PC-3 (cell line): ENCODE measurements at regions not wholly inside any gene's neighbourhood (a gene's known extent, or its start where the extent isn't known, plus 50 kb on each side); places are given as distances from the start of the nearest gene placed in this dataset.

Experiments
- ATAC-seq: fragments of 200-7000 bp; cut with Tn5 transposase; 2 replicates; pipeline ENCODE4 v1.9.1; 2020; ENCODE audit warnings: mild to moderate bottlenecking, moderate library complexity
- BruUV-seq: library from RNA; stranded (reverse); fragments of 400-500 nt; replicated peaks from 2 replicates; lab custom pipeline; 2021; lab: Mats Ljungman, UMichigan
- CTCF ChIA-PET: fragments of 300-600 bp; sonication (Branson Sonifier 250); formaldehyde crosslinking; loops from one replicate; lab custom pipeline; 2022; ENCODE audit warnings: antibody characterized with exemption; lab: Charles Lee
- POLR2A ChIA-PET: fragments of 300-600 bp; sonication (Branson Sonifier 250); formaldehyde crosslinking; loops from one replicate; lab custom pipeline; 2022; ENCODE audit warnings: antibody characterized with exemption; ENCODE audit not compliant: unreplicated experiment; lab: Charles Lee
- DNase-seq: peaks from one replicate; pipeline ENCODE4 v3.0.0-alpha.2; 2015
- H2AFZ ChIP-seq: fragments of 300-600 bp; sonication (generic); 2 replicates; pipeline ENCODE4 v1.6.0; 2016; ENCODE audit warnings: antibody characterized with exemption, low read length
- H3F3A ChIP-seq: fragments of 300-600 bp; sonication (generic); one replicate; pipeline ENCODE4 v1.6.0; 2017; ENCODE audit warnings: antibody characterized with exemption, low read length, control low read depth, mild to moderate bottlenecking; ENCODE audit not compliant: unreplicated experiment
- H3K27ac ChIP-seq: fragments of 300-600 bp; sonication (generic); 2 replicates; pipeline ENCODE4 v1.5.1; 2016; ENCODE audit warnings: mild to moderate bottlenecking, low read length
- H3K27me3 ChIP-seq: fragments of 300-600 bp; sonication (generic); 2 replicates; pipeline ENCODE4 v1.6.1; 2016; ENCODE audit warnings: low read length, mixed read lengths
- H3K36me3 ChIP-seq: fragments of 300-600 bp; sonication (generic); 2 replicates; pipeline ENCODE4 v1.6.1; 2016; ENCODE audit warnings: low read depth, mixed run types, low read length, mixed read lengths
- H3K4me1 ChIP-seq: fragments of 300-600 bp; sonication (generic); 2 replicates; pipeline ENCODE4 v1.5.1; 2016; ENCODE audit warnings: low read length; ENCODE audit not compliant: insufficient read depth
- H3K4me2 ChIP-seq: fragments of 300-600 bp; sonication (generic); 2 replicates; pipeline ENCODE4 v1.6.0; 2016; ENCODE audit warnings: low read length
- H3K4me3 ChIP-seq: fragments of 300-600 bp; sonication (generic); 2 replicates; pipeline ENCODE4 v1.5.1; 2016; ENCODE audit warnings: mild to moderate bottlenecking, low read length, mixed read lengths
- H3K79me2 ChIP-seq: fragments of 300-600 bp; sonication (generic); 2 replicates; pipeline ENCODE4 v1.6.1; 2017; ENCODE audit warnings: low read length, mixed read lengths
- H3K9ac ChIP-seq: fragments of 300-600 bp; sonication (generic); 2 replicates; pipeline ENCODE4 v1.6.0; 2016; ENCODE audit warnings: mild to moderate bottlenecking, low read length
- H3K9me2 ChIP-seq: fragments of 300-600 bp; sonication (generic); replicated peaks from 2 replicates; pipeline ENCODE4 v1.6.1; 2016; ENCODE audit warnings: mixed run types, low read length, mixed read lengths
- H3K9me3 ChIP-seq: fragments of 300-600 bp; sonication (generic); 2 replicates; pipeline ENCODE4 v1.6.1; 2016; ENCODE audit warnings: low read length, mixed read lengths
- H4K20me1 ChIP-seq: fragments of 300-600 bp; sonication (generic); 2 replicates; pipeline ENCODE4 v1.6.1; 2016; ENCODE audit warnings: low read length, mixed read lengths
- CTCF ChIP-seq: fragments of 300-600 bp; sonication (generic); conservative IDR thresholded peaks from 2 replicates; pipeline ENCODE4 v1.5.1; 2017; ENCODE audit warnings: antibody characterized with exemption, low read depth, mild to moderate bottlenecking, low read length
- EZH2 ChIP-seq: fragments of 300-600 bp; sonication (generic); IDR thresholded peaks from one replicate; pipeline ENCODE4 v1.6.1; 2017; ENCODE audit warnings: antibody characterized with exemption, mild to moderate bottlenecking, low read length; ENCODE audit not compliant: unreplicated experiment
- EZH2phosphoT487 ChIP-seq: fragments of 300-600 bp; sonication (generic); IDR thresholded peaks from 2 replicates; pipeline ENCODE4 v1.6.1; 2018; ENCODE audit warnings: mild to moderate bottlenecking, antibody characterized with exemption, low read length, borderline replicate concordance
- intact Hi-C: fragments of 100-400 bp; cut with micrococcal nuclease; formaldehyde crosslinking; loops from 2 replicates; pipeline ENCODE4 v1.9.0; 2023

GRCh38 chr5:171632616-171633015 is 153.0 kb upstream of the SMIM23 start:
- no peaks in the 10 kb centered on the region for H3K9me3 ChIP-seq
- no peak overlapping the region for H3K9ac ChIP-seq
- ATAC-seq (no peak), DNase-seq (no peak)
- 0 out of 2 replicates have a peak, but pooled peaks cover 5% of the 10 kb centered on the region for H3K4me1 ChIP-seq
- no peaks in the 10 kb centered on the region for H3K9me2 ChIP-seq
- H3K79me2 ChIP-seq, result no peaks in the 10 kb centered on the region
- no peak overlapping the region for H3K4me3 ChIP-seq
- no TSS peak for BruUV-seq
- TF ChIP-seq CTCF, result no peak
- no peak for TF ChIP-seq EZH2phosphoT487
- TF ChIP-seq EZH2, result no peak
- no peaks in the 10 kb centered on the region for H3F3A ChIP-seq
- ChIA-PET POLR2A (no interaction called here), CTCF (interaction anchor here (0.6 kb wide), 1 partner anchor 423 kb away, joined by 5 read pairs; no protein-coding TSS in a partner anchor)
- H3K27me3 ChIP-seq, result peaks cover 45% of the 10 kb centered on the region
- no peak overlapping the region for H2AFZ ChIP-seq
- H4K20me1 ChIP-seq, result no peaks in the 10 kb centered on the region
- H3K36me3 ChIP-seq, result no peaks in the 10 kb centered on the region
- intact Hi-C loops, result no loop called here
- no peak overlapping the region for H3K4me2 ChIP-seq
- H3K27ac ChIP-seq, result no peak overlapping the region

GRCh38 chr5:171633776-171634470 is 151.7 kb upstream of the SMIM23 start:
- H3K9me3 ChIP-seq, result no peaks in the 10 kb centered on the region
- BruUV-seq, result no TSS peak
- CTCF ChIA-PET, result no interaction called here

More at GRCh38 chr5:171633776-171634470, 151.7 kb upstream of the SMIM23 start:
- Histone ChIP-seq H3F3A (no peaks in the 10 kb centered on the region), H3K4me2 (no peak overlapping the region), H3K4me1 (0 out of 2 replicates have a peak, but pooled peaks cover 5% of the 10 kb centered on the region), H3K36me3 (no peaks in the 10 kb centered on the region), H4K20me1 (no peaks in the 10 kb centered on the region), H2AFZ (no peak overlapping the region), H3K9ac (no peak overlapping the region), H3K79me2 (no peaks in the 10 kb centered on the region), H3K27me3 (peaks cover 45% of the 10 kb centered on the region), H3K9me2 (no peaks in the 10 kb centered on the region), H3K27ac (no peak overlapping the region), H3K4me3 (no peak overlapping the region)
- no peak for DNase-seq
- intact Hi-C loops, result no loop called here
- ATAC-seq, result no peak
- POLR2A ChIA-PET, result no interaction called here
- TF ChIP-seq EZH2 (no peak), EZH2phosphoT487 (no peak), CTCF (no peak)
